ENCODE measurements at regions not wholly inside any gene's neighbourhood (a gene's known extent, or its start where the extent isn't known, plus 50 kb on each side); places are given as distances from the start of the nearest gene placed in this dataset.

DNA sequence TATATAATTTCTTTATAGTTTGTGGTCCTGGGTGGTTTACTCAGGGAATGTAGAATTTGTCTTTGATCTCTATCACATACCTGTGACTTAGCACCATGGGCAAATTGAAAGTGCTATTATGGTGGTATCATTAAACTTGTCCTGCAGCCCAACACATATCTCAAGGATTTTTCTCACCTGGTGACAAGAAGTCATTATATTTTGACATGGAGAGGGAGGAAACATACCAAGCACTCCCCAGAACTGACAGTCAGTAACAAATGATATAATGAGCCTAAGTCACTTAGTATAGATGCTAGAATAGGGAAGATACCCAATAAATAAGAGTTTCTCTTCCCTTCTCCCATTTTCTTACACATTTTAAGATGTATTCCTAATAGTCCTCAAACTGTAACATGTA, 805.5 kb upstream of the KIF2B start:
- Histone ChIP-seq H3K9ac (ENCODE audit: insufficient read depth, low read length) (no peak overlapping the region), H3K27ac (ENCODE audit: insufficient read depth, low read length) (no peak overlapping the region), H3K4me1 (ENCODE audit: control insufficient read depth, extremely low read depth, insufficient read depth, low read length) (no peaks in the 10 kb centered on the region), H4K20me1 (ENCODE audit: control insufficient read depth, extremely low read depth, insufficient read depth, low read length) (no peaks in the 10 kb centered on the region), H3K27me3 (ENCODE audit: control insufficient read depth, insufficient read depth, low read length) (no peaks in the 10 kb centered on the region), H3K4me3 (replicated peaks in 1 of 4; ENCODE audit: control extremely low read depth in 1 of 4, insufficient read depth in 1 of 4, low read depth in 3 of 4, low read length in 4 of 4) (no peak overlapping the region), H3K36me3 (ENCODE audit: control insufficient read depth, insufficient read depth, low read length) (no peaks in the 10 kb centered on the region), H2AFZ (ENCODE audit: low read length) (no peak overlapping the region), H3K79me2 (ENCODE audit: control insufficient read depth, insufficient read depth, low read length) (no peaks in the 10 kb centered on the region), H3K4me2 (ENCODE audit: extremely low read depth, insufficient read depth, low read length) (no peak overlapping the region), H3K9me3 (ENCODE audit: control insufficient read depth, insufficient read depth, low read depth, low read length) (no peaks in the 10 kb centered on the region)
- DNase-seq (ENCODE audit: low read depth in 2 of 2) = no peak
- no peak for TF ChIP-seq EZH2 (IDR thresholded peaks at IDR 0.05; ENCODE audit: low read length, missing control alignments)
- no peak for TF ChIP-seq CTCF (conservative IDR thresholded peaks at IDR 0.05 in 1 of 2, IDR thresholded peaks at IDR 0.05 in 1 of 2; ENCODE audit: low read depth in 1 of 2, low read length in 2 of 2)

GRCh38 chr17:53016085-53016484, 806.6 kb upstream of the KIF2B start:
- H3K27ac ChIP-seq (ENCODE audit: insufficient read depth, low read length) = no peak overlapping the region
- H3K9ac ChIP-seq (ENCODE audit: insufficient read depth, low read length) = no peak overlapping the region
- no peaks in the 10 kb centered on the region for H3K27me3 ChIP-seq (ENCODE audit: control insufficient read depth, insufficient read depth, low read length)
- no peak for DNase-seq (ENCODE audit: low read depth in 2 of 2)
- H3K9me3 ChIP-seq (ENCODE audit: control insufficient read depth, insufficient read depth, low read depth, low read length) = no peaks in the 10 kb centered on the region
- H4K20me1 ChIP-seq (ENCODE audit: control insufficient read depth, extremely low read depth, insufficient read depth, low read length) = no peaks in the 10 kb centered on the region
- TF ChIP-seq CTCF (conservative IDR thresholded peaks at IDR 0.05 in 1 of 2, IDR thresholded peaks at IDR 0.05 in 1 of 2; ENCODE audit: low read depth in 1 of 2, low read length in 2 of 2) (no peak), EZH2 (IDR thresholded peaks at IDR 0.05; ENCODE audit: low read length, missing control alignments) (no peak)
- no peak overlapping the region for H3K4me2 ChIP-seq (ENCODE audit: extremely low read depth, insufficient read depth, low read length)
- H3K79me2 ChIP-seq (ENCODE audit: control insufficient read depth, insufficient read depth, low read length) = no peaks in the 10 kb centered on the region
- no peaks in the 10 kb centered on the region for H3K36me3 ChIP-seq (ENCODE audit: control insufficient read depth, insufficient read depth, low read length)
- no peaks in the 10 kb centered on the region for H3K4me1 ChIP-seq (ENCODE audit: control insufficient read depth, extremely low read depth, insufficient read depth, low read length)
- no peak overlapping the region for H3K4me3 ChIP-seq (replicated peaks in 1 of 4; ENCODE audit: control extremely low read depth in 1 of 4, insufficient read depth in 1 of 4, low read depth in 3 of 4, low read length in 4 of 4)
- no peak overlapping the region for H2AFZ ChIP-seq (ENCODE audit: low read length)

- no peak overlapping the region for H3K4me2 ChIP-seq (ENCODE audit: extremely low read depth, insufficient read depth, low read length)
- no peak overlapping the region for H2AFZ ChIP-seq (ENCODE audit: low read length)
- no peaks in the 10 kb centered on the region for H3K79me2 ChIP-seq (ENCODE audit: control insufficient read depth, insufficient read depth, low read length)
- H3K27me3 ChIP-seq (ENCODE audit: control insufficient read depth, insufficient read depth, low read length) = no peaks in the 10 kb centered on the region
- no peaks in the 10 kb centered on the region for H4K20me1 ChIP-seq (ENCODE audit: control insufficient read depth, extremely low read depth, insufficient read depth, low read length)
- no peak overlapping the region for H3K4me3 ChIP-seq (replicated peaks in 1 of 4; ENCODE audit: control extremely low read depth in 1 of 4, insufficient read depth in 1 of 4, low read depth in 3 of 4, low read length in 4 of 4)
- H3K36me3 ChIP-seq (ENCODE audit: control insufficient read depth, insufficient read depth, low read length) = no peaks in the 10 kb centered on the region
- H3K27ac ChIP-seq (ENCODE audit: insufficient read depth, low read length) = no peak overlapping the region
- no peaks in the 10 kb centered on the region for H3K9me3 ChIP-seq (ENCODE audit: control insufficient read depth, insufficient read depth, low read depth, low read length)
- no peak overlapping the region for H3K9ac ChIP-seq (ENCODE audit: insufficient read depth, low read length)
- no peaks in the 10 kb centered on the region for H3K4me1 ChIP-seq (ENCODE audit: control insufficient read depth, extremely low read depth, insufficient read depth, low read length)
- DNase-seq (ENCODE audit: low read depth in 2 of 2) = no peak
- TF ChIP-seq CTCF (conservative IDR thresholded peaks at IDR 0.05 in 1 of 2, IDR thresholded peaks at IDR 0.05 in 1 of 2; ENCODE audit: low read depth in 1 of 2, low read length in 2 of 2) (no peak), EZH2 (IDR thresholded peaks at IDR 0.05; ENCODE audit: low read length, missing control alignments) (no peak)
These were observed 810.4 kb upstream of the KIF2B start for GRCh38 chr17:53012364-53012763.
